ENCODE measurements at regions not wholly inside any gene's neighbourhood (a gene's known extent, or its start where the extent isn't known, plus 50 kb on each side); places are given as distances from the start of the nearest gene placed in this dataset.

DNA sequence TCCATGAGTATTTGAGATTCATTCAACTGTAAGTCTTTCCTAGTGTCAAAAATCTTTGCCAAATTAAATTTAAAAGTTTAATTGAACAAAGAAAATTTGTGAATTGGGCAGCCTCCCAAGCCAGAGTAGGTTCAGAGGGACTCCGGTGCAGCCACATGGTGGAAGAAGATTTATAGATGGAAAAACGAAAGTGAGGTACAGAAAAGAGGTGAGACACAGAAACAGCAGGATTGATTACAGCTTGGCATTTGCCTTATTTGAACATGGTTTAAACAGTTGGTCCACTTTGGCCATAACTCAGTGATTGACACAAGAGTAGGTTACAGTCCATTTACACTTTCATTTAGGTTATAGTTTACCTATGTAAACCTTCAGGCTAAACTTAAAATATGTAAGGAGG lies 465.8 kb downstream of the ARL4A start (continued):
- TF ChIP-seq, protein P1, sequence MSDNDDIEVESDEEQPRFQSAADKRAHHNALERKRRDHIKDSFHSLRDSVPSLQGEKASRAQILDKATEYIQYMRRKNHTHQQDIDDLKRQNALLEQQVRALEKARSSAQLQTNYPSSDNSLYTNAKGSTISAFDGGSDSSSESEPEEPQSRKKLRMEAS (IDR thresholded peaks at IDR 0.05; ENCODE audit: low read depth, low read length) = no peak
- no peak for TF ChIP-seq FOXM1 (IDR thresholded peaks at IDR 0.05; ENCODE audit: low read depth, low read length)
- TF ChIP-seq ESRRA (IDR thresholded peaks at IDR 0.05; ENCODE audit: low read length) = no peak
- no peak for TF ChIP-seq BHLHE40 (IDR thresholded peaks at IDR 0.05; ENCODE audit: borderline replicate concordance in 1 of 2, low read depth in 2 of 2, low read length in 1 of 2)

DNA sequence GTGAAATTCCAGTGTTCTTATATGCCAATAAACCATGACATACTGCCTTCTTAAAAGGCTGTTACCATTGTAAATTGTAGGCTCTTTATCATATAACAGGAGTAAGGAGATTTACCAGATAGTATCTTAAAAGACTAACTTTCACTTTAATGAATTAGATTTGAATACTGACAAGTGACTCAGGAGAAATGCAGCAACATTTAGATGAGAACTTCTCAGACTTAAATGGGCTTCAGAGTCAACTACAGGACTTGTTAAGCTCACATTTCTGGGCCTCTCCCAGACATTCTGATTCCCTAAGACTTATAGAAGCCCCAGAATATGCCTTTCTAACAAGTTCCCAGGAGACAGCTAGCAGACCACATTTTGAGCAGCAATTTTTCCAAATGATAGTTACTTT lies 466.3 kb downstream of the ARL4A start:
- in situ Hi-C loops (cut with MboI) = no loop called here
- ATAC-seq = no peak
- no peak overlapping the region for H3K9ac ChIP-seq (ENCODE audit: control insufficient read depth, insufficient read depth, low read length)
- no peaks in the 10 kb centered on the region for H3K36me3 ChIP-seq (ENCODE audit: control insufficient read depth in 2 of 2, insufficient read depth in 2 of 2, low read length in 1 of 2)
- ChIA-PET POLR2A (no interaction called here), RAD21 (ENCODE audit: unreplicated experiment) (no interaction called here), CTCF (interaction anchor here (0.7 kb wide), 1 partner anchor 74 kb away, joined by 3 read pairs; no protein-coding TSS in a partner anchor), SMC1A (ENCODE audit: uncharacterized antibody, unreplicated experiment) (interaction anchor here (0.6 kb wide), 1 partner anchor 169 kb away, joined by 3 read pairs; no protein-coding TSS in a partner anchor)
- no peak overlapping the region for H2AFZ ChIP-seq (ENCODE audit: control insufficient read depth, low read depth, low read length)
- TF ChIP-seq KAT2A (conservative IDR thresholded peaks at IDR 0.05; ENCODE audit: control insufficient read depth, low read depth, low read length) (no peak), RFX5 (IDR thresholded peaks at IDR 0.05; ENCODE audit: low read depth, low read length) (no peak), HDAC2 (IDR thresholded peaks at IDR 0.05) (no peak), ATF7 (IDR thresholded peaks at IDR 0.05; ENCODE audit: low read depth) (no peak), RAD51 (IDR thresholded peaks at IDR 0.05) (no peak), NR2C1 (IDR thresholded peaks at IDR 0.05) (no peak), RAD21 (IDR thresholded peaks at IDR 0.05; ENCODE audit: insufficient read depth, low read depth, low read length) (no peak), STAT3 (IDR thresholded peaks at IDR 0.05; ENCODE audit: low read depth, low read length) (no peak), YY1 (IDR thresholded peaks at IDR 0.05; ENCODE audit: low read depth, low read length) (no peak), TARDBP (IDR thresholded peaks at IDR 0.05; ENCODE audit: borderline replicate concordance) (no peak), CBX3 (IDR thresholded peaks at IDR 0.05; ENCODE audit: borderline replicate concordance, low read depth) (no peak), PAX8 (IDR thresholded peaks at IDR 0.05) (no peak), PML (IDR thresholded peaks at IDR 0.05; ENCODE audit: low read length) (no peak), NR2C2 (IDR thresholded peaks at IDR 0.05; ENCODE audit: borderline replicate concordance, control insufficient read depth, insufficient read length, low read depth) (no peak)
- TF ChIP-seq, protein P2, sequence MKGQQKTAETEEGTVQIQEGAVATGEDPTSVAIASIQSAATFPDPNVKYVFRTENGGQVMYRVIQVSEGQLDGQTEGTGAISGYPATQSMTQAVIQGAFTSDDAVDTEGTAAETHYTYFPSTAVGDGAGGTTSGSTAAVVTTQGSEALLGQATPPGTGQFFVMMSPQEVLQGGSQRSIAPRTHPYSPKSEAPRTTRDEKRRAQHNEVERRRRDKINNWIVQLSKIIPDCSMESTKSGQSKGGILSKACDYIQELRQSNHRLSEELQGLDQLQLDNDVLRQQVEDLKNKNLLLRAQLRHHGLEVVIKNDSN (IDR thresholded peaks at IDR 0.05; ENCODE audit: borderline replicate concordance, extremely low read length, insufficient read depth, low read depth, low read length) = no peak
- TF ChIP-seq, protein P3, sequence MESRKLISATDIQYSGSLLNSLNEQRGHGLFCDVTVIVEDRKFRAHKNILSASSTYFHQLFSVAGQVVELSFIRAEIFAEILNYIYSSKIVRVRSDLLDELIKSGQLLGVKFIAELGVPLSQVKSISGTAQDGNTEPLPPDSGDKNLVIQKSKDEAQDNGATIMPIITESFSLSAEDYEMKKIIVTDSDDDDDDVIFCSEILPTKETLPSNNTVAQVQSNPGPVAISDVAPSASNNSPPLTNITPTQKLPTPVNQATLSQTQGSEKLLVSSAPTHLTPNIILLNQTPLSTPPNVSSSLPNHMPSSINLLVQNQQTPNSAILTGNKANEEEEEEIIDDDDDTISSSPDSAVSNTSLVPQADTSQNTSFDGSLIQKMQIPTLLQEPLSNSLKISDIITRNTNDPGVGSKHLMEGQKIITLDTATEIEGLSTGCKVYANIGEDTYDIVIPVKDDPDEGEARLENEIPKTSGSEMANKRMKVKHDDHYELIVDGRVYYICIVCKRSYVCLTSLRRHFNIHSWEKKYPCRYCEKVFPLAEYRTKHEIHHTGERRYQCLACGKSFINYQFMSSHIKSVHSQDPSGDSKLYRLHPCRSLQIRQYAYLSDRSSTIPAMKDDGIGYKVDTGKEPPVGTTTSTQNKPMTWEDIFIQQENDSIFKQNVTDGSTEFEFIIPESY (IDR thresholded peaks at IDR 0.05) = no peak
- TF ChIP-seq, protein P1 (IDR thresholded peaks at IDR 0.05; ENCODE audit: low read depth, low read length) = no peak
- TF ChIP-seq, protein P4, sequence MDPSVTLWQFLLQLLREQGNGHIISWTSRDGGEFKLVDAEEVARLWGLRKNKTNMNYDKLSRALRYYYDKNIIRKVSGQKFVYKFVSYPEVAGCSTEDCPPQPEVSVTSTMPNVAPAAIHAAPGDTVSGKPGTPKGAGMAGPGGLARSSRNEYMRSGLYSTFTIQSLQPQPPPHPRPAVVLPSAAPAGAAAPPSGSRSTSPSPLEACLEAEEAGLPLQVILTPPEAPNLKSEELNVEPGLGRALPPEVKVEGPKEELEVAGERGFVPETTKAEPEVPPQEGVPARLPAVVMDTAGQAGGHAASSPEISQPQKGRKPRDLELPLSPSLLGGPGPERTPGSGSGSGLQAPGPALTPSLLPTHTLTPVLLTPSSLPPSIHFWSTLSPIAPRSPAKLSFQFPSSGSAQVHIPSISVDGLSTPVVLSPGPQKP (IDR thresholded peaks at IDR 0.05; ENCODE audit: low read depth, low read length) = no peak
- no peak for FAIRE-seq
- no peaks in the 10 kb centered on the region for H3K27me3 ChIP-seq (replicated peaks in 1 of 2; ENCODE audit: control insufficient read depth in 2 of 2, insufficient read depth in 2 of 2, low read length in 1 of 2)
- H4K20me1 ChIP-seq (ENCODE audit: control insufficient read depth, insufficient read depth) = no peaks in the 10 kb centered on the region
- no peak overlapping the region for H3K4me2 ChIP-seq (ENCODE audit: control insufficient read depth, insufficient read depth)
- no peak for DNase-seq (ENCODE audit: low read depth, low spot score)
- no peak overlapping the region for H3K4me3 ChIP-seq
- no peaks in the 10 kb centered on the region for H3K9me3 ChIP-seq (replicated peaks; ENCODE audit: control insufficient read depth, insufficient read depth, low read length)
- H3K4me1 ChIP-seq (ENCODE audit: control insufficient read depth, insufficient read depth, low read length) = no peaks in the 10 kb centered on the region
- H3K27ac ChIP-seq (ENCODE audit: control insufficient read depth, insufficient read depth) = no peak overlapping the region
- intact Hi-C loops (cut with micrococcal nuclease; ENCODE audit: unreplicated experiment) = no loop called here
- H3K79me2 ChIP-seq (ENCODE audit: control insufficient read depth, insufficient read depth, low read length) = no peaks in the 10 kb centered on the region
- no TSS peak for BruUV-seq (replicated peaks)

All from GM12878 (cell line).